SK-N-MC (cell line): ENCODE measurements at regions not wholly inside any gene's neighbourhood (a gene's known extent, or its start where the extent isn't known, plus 50 kb on each side); places are given as distances from the start of the nearest gene placed in this dataset.

Experiments used
- DNase-seq: peaks from one replicate; pipeline ENCODE4 v3.0.0-alpha.2; 2011; ENCODE audit warnings: low read depth, low spot score
- H3K27ac ChIP-seq: fragments of 200-600 bp; sonication (generic); 2 replicates; pipeline ENCODE4 v1.5.1; 2016; ENCODE audit warnings: mixed run types
- H3K36me3 ChIP-seq: fragments of 200-600 bp; sonication (generic); 2 replicates; pipeline ENCODE4 v1.6.1; 2017; ENCODE audit warnings: antibody characterized with exemption, low read length, mixed read lengths; ENCODE audit not compliant: insufficient read depth
- H3K4me3 ChIP-seq: fragments of 200-600 bp; sonication (generic); 2 replicates; pipeline ENCODE4 v1.5.1; 2016
- H3K9ac ChIP-seq: fragments of 200-600 bp; sonication (generic); 2 replicates; pipeline ENCODE4 v1.8.0; 2017; ENCODE audit warnings: mixed run types, mixed read lengths; ENCODE audit not compliant: insufficient read length
- H3K9me3 ChIP-seq: fragments of 200-600 bp; sonication (generic); 2 replicates; pipeline ENCODE4 v1.6.1; 2017; ENCODE audit warnings: low read depth, mild to moderate bottlenecking, antibody characterized with exemption, low read length, moderate library complexity, mixed read lengths
- EZH2 ChIP-seq: fragments of 200-600 bp; sonication (generic); IDR thresholded peaks from one replicate; pipeline ENCODE4 v1.6.1; 2017; ENCODE audit warnings: antibody characterized with exemption
- FOXP2 ChIP-seq: optimal IDR thresholded peaks from 2 replicates; pipeline ENCODE3; 2011; ENCODE audit warnings: mild to moderate bottlenecking, moderate library complexity; ENCODE audit not compliant: insufficient read depth; ENCODE audit errors: extremely low read length, control extremely low read depth
- POLR2AphosphoS5 ChIP-seq: IDR thresholded peaks from 2 replicates; pipeline ENCODE4 v1.6.1; 2012; ENCODE audit warnings: mild to moderate bottlenecking, low read depth, low read length, borderline replicate concordance

DNA sequence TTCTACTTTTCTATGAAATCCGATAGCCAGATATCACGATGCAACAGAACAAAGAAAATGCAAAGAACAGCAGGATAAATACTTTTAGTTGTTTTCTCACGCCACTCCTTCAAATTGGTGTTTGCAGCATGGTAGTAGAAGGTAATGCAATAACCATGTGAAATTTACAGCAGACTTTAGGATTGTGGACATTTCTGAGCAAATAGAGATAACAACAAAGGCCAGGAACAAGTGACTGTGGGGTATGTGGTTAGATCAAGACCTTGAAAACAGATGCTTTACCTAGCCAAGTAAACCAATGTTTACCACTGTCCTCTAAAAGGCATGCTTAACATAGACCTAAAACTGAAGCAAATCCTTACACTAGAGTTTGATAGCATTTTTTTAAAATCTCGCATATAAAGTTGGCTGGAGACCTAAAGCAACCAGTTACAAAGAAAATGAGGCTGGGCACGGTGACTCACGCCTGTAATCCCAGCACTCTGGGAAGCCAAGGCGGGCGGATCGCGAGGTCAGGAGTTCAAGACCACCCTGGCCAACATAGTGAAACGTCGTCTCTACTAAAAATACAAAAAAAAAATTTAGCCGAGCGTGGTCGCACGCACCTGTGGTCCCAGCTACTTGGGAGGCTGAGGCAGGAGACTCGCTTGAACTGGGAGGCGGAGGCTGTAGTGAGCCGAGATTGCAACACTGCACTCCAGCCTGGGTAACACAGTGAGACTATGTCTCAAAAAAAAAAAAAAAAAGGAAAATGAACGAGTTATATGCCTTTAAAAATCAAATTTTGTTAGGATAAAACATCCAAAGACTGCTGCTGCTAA is 123.2 kb upstream of the FOXN3 start:
- Histone ChIP-seq H3K9me3 (no peaks in the 10 kb centered on the region), H3K9ac (no peak overlapping the region), H3K36me3 (no peaks in the 10 kb centered on the region), H3K4me3 (no peak overlapping the region), H3K27ac (peak overlapping the region; percentile 29; the same call in 1 of the 2 replicates)
- DNase-seq, result no peak
- TF ChIP-seq FOXP2 (no peak), EZH2 (no peak), POLR2AphosphoS5 (no peak)

GRCh38 chr14:89537911-89538310 is 120.9 kb upstream of the FOXN3 start:
- TF ChIP-seq EZH2, result no peak
- TF ChIP-seq FOXP2, result no peak
- no peak for TF ChIP-seq POLR2AphosphoS5

GRCh38 chr14:89534902-89535685 is 118.1 kb upstream of the FOXN3 start:
- no peaks in the 10 kb centered on the region for H3K9me3 ChIP-seq
- H3K9ac ChIP-seq, result no peak overlapping the region
- DNase-seq, result no peak
- H3K27ac ChIP-seq, result peak overlapping the region; percentile 45; the same call in 1 of the 2 replicates
- TF ChIP-seq EZH2 (no peak), POLR2AphosphoS5 (no peak), FOXP2 (no peak)
- no peaks in the 10 kb centered on the region for H3K36me3 ChIP-seq
- H3K4me3 ChIP-seq, result no peak overlapping the region

More at GRCh38 chr14:89537911-89538310, 120.9 kb upstream of the FOXN3 start:
- Histone ChIP-seq H3K36me3 (no peaks in the 10 kb centered on the region), H3K9ac (no peak overlapping the region), H3K9me3 (no peaks in the 10 kb centered on the region), H3K4me3 (no peak overlapping the region), H3K27ac (no peak overlapping the region)
- no peak for DNase-seq

DNA sequence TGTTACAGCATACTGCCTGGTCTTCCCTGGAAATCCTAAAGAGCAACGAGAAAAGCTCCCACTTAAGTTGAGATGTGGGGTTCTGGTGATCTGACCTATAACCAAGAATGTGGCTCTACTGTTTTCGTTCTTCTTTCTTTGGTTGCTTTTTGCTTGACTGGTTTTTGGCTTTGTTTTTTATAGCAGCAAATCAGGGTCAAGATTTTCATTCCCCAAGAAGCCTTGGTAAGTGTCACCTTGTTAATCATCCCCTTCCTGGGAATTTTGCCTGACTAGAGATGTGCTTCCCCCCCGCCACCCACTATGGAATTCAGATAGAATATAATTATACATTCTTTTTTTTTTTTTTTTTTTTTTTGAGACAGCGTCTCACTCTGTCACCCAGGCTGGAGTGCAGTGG is 116.7 kb upstream of the FOXN3 start:
- Histone ChIP-seq H3K9me3 (no peaks in the 10 kb centered on the region), H3K27ac (no peak overlapping the region), H3K9ac (no peak overlapping the region), H3K4me3 (no peak overlapping the region), H3K36me3 (no peaks in the 10 kb centered on the region)
- no peak for DNase-seq
- TF ChIP-seq FOXP2, result no peak
- TF ChIP-seq EZH2, result no peak
- TF ChIP-seq POLR2AphosphoS5, result no peak

- Histone ChIP-seq H3K27ac (no peak overlapping the region), H3K9ac (no peak overlapping the region), H3K9me3 (no peaks in the 10 kb centered on the region), H3K36me3 (no peaks in the 10 kb centered on the region), H3K4me3 (no peak overlapping the region)
- TF ChIP-seq FOXP2 (no peak), EZH2 (no peak), POLR2AphosphoS5 (no peak)
- DNase-seq, result no peak
Measured at GRCh38 chr14:89533136-89533535, 116.1 kb upstream of the FOXN3 start.

DNA sequence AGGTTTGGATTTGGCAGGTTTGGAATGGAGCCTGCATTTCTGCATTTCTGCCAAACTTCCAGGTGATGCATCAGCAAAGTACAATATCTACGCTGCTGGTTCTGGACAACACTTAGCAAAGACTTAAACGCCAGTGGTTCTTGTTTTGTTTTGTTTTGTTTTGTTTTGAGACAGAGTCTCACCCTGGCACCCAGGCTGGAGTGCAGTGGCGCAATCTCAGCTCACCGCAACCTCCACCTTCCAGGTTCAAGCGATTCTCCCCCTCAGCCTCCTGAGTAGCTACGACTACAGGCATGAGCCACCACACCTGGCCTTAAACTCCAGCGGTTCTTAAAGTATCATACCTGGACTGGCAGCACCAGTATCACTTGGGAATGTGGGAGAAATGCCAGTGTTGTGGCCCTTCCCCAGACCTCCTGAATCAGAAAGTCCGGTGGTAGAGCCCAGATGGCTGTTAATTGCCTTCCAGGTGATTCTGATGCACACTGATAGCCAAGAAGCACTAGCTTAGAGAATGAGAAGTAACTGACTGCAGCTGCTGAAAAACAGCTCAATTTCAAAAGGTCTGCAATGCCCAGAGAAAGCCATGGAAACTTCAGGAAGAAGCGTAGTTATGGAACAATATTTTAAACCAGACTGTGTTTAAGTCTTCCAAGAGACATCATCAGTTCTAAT is 114.8 kb upstream of the FOXN3 start:
- no peak for TF ChIP-seq EZH2
- TF ChIP-seq POLR2AphosphoS5, result no peak
- TF ChIP-seq FOXP2, result no peak
- H3K9ac ChIP-seq, result no peak overlapping the region
- no peak overlapping the region for H3K27ac ChIP-seq
- no peak overlapping the region for H3K4me3 ChIP-seq
- H3K36me3 ChIP-seq, result no peaks in the 10 kb centered on the region
- DNase-seq, result no peak
- H3K9me3 ChIP-seq, result no peaks in the 10 kb centered on the region

DNA sequence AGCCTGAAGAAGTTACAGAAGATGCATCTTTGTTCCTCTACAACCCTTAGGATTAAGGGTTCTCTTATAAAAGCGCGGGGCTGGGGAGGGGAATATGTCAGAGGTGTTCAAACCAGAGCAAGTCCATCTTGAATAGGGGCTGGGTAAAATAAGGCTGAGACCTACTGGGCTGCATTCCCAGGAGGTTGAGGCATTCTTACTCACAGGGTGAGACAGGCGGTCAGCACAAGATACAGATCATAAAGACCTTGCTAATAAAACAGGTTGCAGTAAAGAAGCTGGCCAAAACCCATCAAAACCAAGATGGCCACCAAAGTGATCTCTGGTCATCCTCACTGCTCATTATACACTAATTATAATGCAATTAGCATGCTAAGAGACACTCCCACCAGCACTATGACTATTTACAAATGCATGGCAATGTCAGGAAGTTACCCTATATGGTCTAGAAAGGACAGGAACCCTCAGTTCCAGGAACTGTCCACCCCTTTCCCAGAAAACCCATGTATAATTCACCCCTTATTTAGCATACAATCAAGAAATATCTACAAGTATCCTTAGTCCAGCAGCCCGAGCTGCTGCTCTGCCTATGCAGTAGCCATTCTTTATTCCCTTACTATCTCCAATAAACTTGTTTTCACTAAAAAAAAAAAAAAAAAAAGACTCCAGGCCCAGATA is 108.1 kb upstream of the FOXN3 start:
- no peak for DNase-seq
- no peaks in the 10 kb centered on the region for H3K9me3 ChIP-seq
- no peak overlapping the region for H3K27ac ChIP-seq
- no peak overlapping the region for H3K4me3 ChIP-seq
- no peaks in the 10 kb centered on the region for H3K36me3 ChIP-seq
- no peak overlapping the region for H3K9ac ChIP-seq
- no peak for TF ChIP-seq POLR2AphosphoS5
- no peak for TF ChIP-seq FOXP2
